Panc1 (cell line): ENCODE measurements at regions not wholly inside any gene's neighbourhood (a gene's known extent, or its start where the extent isn't known, plus 50 kb on each side); places are given as distances from the start of the nearest gene placed in this dataset.

Experiments
- POLR2AphosphoS5 ChIP-seq: IDR thresholded peaks from 2 replicates; pipeline ENCODE4 v1.6.1; 2012; ENCODE audit warnings: mild to moderate bottlenecking, low read depth, low read length, moderate library complexity
- SIN3A ChIP-seq: IDR thresholded peaks from 2 replicates; pipeline ENCODE4 v1.6.1; 2012; ENCODE audit warnings: low read depth, mild to moderate bottlenecking, low read length, moderate library complexity, borderline replicate concordance; ENCODE audit not compliant: insufficient read depth
- TF ChIP-seq, protein P1 (sequence below): fragments of 450-650 bp; IDR thresholded peaks from 2 replicates; pipeline ENCODE4 v1.5.1; 2017; ENCODE audit warnings: mild to moderate bottlenecking
- TF ChIP-seq, protein P2 (sequence below), 2 experiments: IDR thresholded peaks; 2 replicates each; pipeline ENCODE4 v1.6.1; 2011 to 2012; ENCODE audit warnings: low read depth in 2 of 2, control low read depth in 1 of 2, low read length in 1 of 2, mild to moderate bottlenecking in 1 of 2, moderate library complexity in 1 of 2; ENCODE audit not compliant: insufficient read depth in 1 of 2

DNA sequence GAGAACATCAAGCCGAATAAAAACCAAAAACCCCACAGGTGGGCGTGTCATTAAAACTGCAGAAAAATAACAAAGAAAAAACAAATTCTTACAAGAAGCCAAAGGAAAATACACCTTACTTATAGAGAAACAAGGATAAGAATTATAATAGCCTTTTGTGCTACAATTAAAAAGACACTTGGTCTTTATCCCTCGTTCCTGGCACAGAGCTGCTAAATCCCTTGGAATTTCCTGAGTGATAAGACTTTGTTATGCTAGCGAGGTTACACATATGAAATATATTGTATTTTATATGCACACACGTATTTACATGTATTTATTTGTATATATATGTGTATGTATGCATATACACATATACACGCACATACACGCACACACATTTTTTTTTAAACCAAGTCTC lies 325.3 kb upstream of the TFPI start:
- TF ChIP-seq, protein P1, sequence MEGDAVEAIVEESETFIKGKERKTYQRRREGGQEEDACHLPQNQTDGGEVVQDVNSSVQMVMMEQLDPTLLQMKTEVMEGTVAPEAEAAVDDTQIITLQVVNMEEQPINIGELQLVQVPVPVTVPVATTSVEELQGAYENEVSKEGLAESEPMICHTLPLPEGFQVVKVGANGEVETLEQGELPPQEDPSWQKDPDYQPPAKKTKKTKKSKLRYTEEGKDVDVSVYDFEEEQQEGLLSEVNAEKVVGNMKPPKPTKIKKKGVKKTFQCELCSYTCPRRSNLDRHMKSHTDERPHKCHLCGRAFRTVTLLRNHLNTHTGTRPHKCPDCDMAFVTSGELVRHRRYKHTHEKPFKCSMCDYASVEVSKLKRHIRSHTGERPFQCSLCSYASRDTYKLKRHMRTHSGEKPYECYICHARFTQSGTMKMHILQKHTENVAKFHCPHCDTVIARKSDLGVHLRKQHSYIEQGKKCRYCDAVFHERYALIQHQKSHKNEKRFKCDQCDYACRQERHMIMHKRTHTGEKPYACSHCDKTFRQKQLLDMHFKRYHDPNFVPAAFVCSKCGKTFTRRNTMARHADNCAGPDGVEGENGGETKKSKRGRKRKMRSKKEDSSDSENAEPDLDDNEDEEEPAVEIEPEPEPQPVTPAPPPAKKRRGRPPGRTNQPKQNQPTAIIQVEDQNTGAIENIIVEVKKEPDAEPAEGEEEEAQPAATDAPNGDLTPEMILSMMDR: no peak
- TF ChIP-seq POLR2AphosphoS5: no peak
- no peak for TF ChIP-seq SIN3A
- TF ChIP-seq, protein P2, sequence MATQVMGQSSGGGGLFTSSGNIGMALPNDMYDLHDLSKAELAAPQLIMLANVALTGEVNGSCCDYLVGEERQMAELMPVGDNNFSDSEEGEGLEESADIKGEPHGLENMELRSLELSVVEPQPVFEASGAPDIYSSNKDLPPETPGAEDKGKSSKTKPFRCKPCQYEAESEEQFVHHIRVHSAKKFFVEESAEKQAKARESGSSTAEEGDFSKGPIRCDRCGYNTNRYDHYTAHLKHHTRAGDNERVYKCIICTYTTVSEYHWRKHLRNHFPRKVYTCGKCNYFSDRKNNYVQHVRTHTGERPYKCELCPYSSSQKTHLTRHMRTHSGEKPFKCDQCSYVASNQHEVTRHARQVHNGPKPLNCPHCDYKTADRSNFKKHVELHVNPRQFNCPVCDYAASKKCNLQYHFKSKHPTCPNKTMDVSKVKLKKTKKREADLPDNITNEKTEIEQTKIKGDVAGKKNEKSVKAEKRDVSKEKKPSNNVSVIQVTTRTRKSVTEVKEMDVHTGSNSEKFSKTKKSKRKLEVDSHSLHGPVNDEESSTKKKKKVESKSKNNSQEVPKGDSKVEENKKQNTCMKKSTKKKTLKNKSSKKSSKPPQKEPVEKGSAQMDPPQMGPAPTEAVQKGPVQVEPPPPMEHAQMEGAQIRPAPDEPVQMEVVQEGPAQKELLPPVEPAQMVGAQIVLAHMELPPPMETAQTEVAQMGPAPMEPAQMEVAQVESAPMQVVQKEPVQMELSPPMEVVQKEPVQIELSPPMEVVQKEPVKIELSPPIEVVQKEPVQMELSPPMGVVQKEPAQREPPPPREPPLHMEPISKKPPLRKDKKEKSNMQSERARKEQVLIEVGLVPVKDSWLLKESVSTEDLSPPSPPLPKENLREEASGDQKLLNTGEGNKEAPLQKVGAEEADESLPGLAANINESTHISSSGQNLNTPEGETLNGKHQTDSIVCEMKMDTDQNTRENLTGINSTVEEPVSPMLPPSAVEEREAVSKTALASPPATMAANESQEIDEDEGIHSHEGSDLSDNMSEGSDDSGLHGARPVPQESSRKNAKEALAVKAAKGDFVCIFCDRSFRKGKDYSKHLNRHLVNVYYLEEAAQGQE (IDR thresholded peaks at IDR 0.05; ENCODE audit: insufficient read depth in 1 of 2, low read depth in 2 of 2, low read length in 1 of 2): no peak
